ENCODE measurements at regions not wholly inside any gene's neighbourhood (a gene's known extent, or its start where the extent isn't known, plus 50 kb on each side); places are given as distances from the start of the nearest gene placed in this dataset.
A peak's percentile ranks its signal among the peaks of the same experiment; 100 is the strongest.

DNA sequence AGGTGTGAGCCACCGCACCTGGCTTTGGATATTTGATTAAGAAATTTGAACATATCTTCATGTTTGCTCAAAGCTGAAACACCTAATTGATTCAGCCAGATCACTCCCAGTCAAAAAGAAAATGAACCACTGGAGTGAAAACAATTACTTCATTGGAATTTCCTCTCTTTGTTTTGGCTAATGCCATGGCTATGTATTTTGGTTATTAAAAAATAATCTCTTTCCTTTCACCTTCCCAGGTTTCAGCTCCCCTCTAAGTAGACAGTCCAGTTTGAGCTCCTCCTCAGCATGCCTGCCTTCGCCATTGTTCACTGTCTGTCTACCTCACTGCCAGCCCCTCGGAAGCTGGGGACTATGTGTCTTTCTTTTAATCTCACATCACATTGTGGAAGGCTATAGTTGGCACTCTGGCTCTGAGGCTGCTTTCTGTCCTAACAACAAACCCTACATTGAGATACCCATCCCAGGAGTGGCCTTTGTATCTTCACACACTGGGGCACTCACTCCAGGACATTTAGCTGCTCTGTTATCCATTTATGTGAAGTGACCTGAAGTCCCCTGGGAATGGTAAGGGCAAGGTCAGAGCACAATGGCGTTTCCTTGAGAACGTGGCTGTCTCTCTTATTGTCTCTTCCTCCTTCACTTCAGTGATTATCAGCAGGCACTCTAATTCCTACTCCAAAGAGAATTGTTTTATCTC, 764.0 kb upstream of the CITED2 start:
- Histone ChIP-seq H3K4me1 (ENCODE audit: control insufficient read depth, insufficient read depth, low read length) (no peaks in the 10 kb centered on the region), H3K9me3 (ENCODE audit: control insufficient read depth, insufficient read depth, low read length) (no peaks in the 10 kb centered on the region), H3K27ac (ENCODE audit: low read length) (no peak overlapping the region), H3K36me3 (ENCODE audit: control insufficient read depth, insufficient read depth, low read length) (no peaks in the 10 kb centered on the region), H3K4me3 (ENCODE audit: low read length) (no peak overlapping the region), H3K27me3 (ENCODE audit: control insufficient read depth, insufficient read depth, low read length) (no peaks in the 10 kb centered on the region)
- WGBS (ENCODE audit: insufficient coverage, insufficient read length) = no CpG with 5 or more reads among the region's 5 CpGs
- DNase-seq (ENCODE audit: low read depth, low spot score) = no peak

DNA sequence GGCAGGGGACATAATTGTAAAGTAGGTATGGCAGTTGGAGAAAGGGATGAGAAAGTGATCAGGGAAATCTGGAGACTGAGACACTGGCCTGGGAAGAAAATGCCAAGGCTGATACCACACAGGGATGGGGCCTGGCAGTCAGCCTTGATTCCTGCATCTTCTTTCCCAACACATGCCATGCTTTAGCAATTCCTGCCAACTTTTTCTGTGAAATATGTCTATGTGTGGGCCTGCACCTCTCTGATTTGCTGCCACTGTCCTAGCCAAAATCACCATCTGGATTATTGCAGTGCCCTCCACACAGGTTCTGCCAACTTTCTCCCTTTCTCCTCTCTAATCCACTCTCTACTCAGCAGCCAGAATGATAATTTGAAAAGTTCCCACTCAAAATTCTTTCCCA, 759.8 kb upstream of the CITED2 start:
- DNase-seq (ENCODE audit: low read depth, low spot score) = no peak
- Histone ChIP-seq H3K4me3 (ENCODE audit: low read length) (no peak overlapping the region), H3K4me1 (ENCODE audit: control insufficient read depth, insufficient read depth, low read length) (no peaks in the 10 kb centered on the region), H3K27ac (ENCODE audit: low read length) (no peak overlapping the region), H3K9me3 (ENCODE audit: control insufficient read depth, insufficient read depth, low read length) (no peaks in the 10 kb centered on the region), H3K36me3 (ENCODE audit: control insufficient read depth, insufficient read depth, low read length) (no peaks in the 10 kb centered on the region), H3K27me3 (ENCODE audit: control insufficient read depth, insufficient read depth, low read length) (no peaks in the 10 kb centered on the region)

DNA sequence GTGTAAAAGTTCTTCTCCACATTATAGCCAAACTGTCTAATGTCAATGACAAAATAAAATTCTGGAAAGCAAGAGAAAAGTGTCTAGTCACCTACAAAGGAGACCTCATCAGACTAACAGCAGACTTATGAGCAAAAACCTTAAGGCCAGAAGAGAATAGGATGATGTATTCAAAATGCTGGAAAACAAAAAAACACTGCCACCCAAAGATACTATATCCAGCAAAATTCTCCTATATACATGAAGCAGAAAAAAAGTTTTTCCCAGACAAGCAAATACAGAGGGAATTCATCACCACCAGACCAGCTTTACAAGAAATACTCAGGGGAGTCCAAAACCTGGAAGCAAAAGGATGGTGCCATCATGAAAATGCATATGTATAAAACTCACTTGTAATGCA, 755.6 kb upstream of the CITED2 start:
- H3K9me3 ChIP-seq (ENCODE audit: control insufficient read depth, insufficient read depth, low read length) = no peaks in the 10 kb centered on the region
- no peak for DNase-seq (ENCODE audit: low read depth, low spot score)
- H3K27me3 ChIP-seq (ENCODE audit: control insufficient read depth, insufficient read depth, low read length) = no peaks in the 10 kb centered on the region
- no peak overlapping the region for H3K27ac ChIP-seq (ENCODE audit: low read length)
- no peak overlapping the region for H3K4me3 ChIP-seq (ENCODE audit: low read length)
- no peaks in the 10 kb centered on the region for H3K36me3 ChIP-seq (ENCODE audit: control insufficient read depth, insufficient read depth, low read length)
- H3K4me1 ChIP-seq (ENCODE audit: control insufficient read depth, insufficient read depth, low read length) = no peaks in the 10 kb centered on the region

DNA sequence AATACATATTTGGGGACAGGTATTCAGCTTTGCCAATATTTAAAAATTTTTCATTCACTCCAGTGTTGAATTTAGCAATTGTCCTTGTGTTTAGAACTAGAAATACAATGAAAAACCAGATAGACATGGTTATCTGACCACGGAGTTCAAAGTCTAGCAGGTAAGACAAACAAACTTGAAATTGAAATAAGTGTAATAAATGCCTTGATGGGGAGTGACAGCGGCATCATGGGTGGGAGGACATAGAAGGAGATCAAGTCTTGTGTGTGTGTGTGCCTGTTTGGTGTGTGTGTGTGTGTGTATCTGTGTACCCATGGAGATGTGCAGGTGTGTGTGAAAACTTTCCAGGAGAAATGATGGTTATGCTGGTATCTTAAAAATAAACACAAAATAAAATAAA, 750.0 kb upstream of the CITED2 start:
- Histone ChIP-seq H3K9me3 (ENCODE audit: control insufficient read depth, insufficient read depth, low read length) (no peaks in the 10 kb centered on the region), H3K27ac (ENCODE audit: low read length) (no peak overlapping the region), H3K4me1 (ENCODE audit: control insufficient read depth, insufficient read depth, low read length) (no peaks in the 10 kb centered on the region), H3K4me3 (ENCODE audit: low read length) (no peak overlapping the region), H3K36me3 (ENCODE audit: control insufficient read depth, insufficient read depth, low read length) (no peaks in the 10 kb centered on the region), H3K27me3 (ENCODE audit: control insufficient read depth, insufficient read depth, low read length) (no peaks in the 10 kb centered on the region)
- no peak for DNase-seq (ENCODE audit: low read depth, low spot score)
- no CpG with 5 or more reads among the region's 2 CpGs for WGBS (ENCODE audit: insufficient coverage, insufficient read length)

DNA sequence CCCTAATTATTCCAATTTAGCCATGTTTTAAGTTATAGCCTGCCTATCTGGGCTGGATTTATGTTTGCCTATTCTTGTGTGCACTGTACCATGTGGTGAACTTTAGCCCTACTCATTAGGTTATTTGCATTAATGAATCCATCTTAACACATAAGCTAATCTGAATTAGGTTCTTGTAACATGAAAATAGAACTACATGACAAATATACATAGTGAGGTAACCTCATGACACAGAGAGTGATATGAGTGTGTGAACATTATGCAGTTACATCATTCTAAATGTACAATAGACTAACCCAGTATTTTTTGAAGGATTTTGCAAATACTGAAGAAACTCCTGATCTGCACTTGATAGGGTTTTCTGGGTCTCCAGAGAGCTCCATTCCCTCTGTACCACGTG, 733.7 kb upstream of the CITED2 start:
- no peaks in the 10 kb centered on the region for H3K4me1 ChIP-seq (ENCODE audit: control insufficient read depth, insufficient read depth, low read length)
- no peak for DNase-seq (ENCODE audit: low read depth, low spot score)
- no peaks in the 10 kb centered on the region for H3K27me3 ChIP-seq (ENCODE audit: control insufficient read depth, insufficient read depth, low read length)
- H3K9me3 ChIP-seq (ENCODE audit: control insufficient read depth, insufficient read depth, low read length) = no peaks in the 10 kb centered on the region
- H3K36me3 ChIP-seq (ENCODE audit: control insufficient read depth, insufficient read depth, low read length) = no peaks in the 10 kb centered on the region
- no peak overlapping the region for H3K27ac ChIP-seq (ENCODE audit: low read length)
- WGBS (ENCODE audit: insufficient coverage, insufficient read length) = no CpG with 5 or more reads among the region's 1 CpG
- no peak overlapping the region for H3K4me3 ChIP-seq (ENCODE audit: low read length)

DNA sequence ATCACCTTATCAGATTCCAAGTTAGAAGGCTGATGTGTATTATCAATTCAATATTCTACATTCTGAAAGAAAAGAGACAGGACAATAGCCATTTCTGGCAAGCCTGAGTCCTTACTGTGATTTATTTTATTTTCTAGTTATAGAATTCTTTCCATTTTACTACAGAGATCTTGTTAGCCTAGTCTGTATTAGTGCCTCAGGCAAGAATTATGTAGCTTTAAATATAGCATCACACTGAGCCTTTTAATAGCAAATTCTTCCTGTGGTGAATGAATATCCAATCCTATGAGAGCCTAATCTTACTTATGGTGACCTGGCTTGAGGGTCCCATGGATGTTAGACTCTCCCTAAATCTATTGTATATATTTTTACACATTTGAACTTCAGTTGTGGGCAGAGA, 732.8 kb upstream of the CITED2 start:
- DNase-seq (ENCODE audit: low read depth, low spot score) = no peak
- no peak overlapping the region for H3K4me3 ChIP-seq (ENCODE audit: low read length)
- no peaks in the 10 kb centered on the region for H3K9me3 ChIP-seq (ENCODE audit: control insufficient read depth, insufficient read depth, low read length)
- no peaks in the 10 kb centered on the region for H3K36me3 ChIP-seq (ENCODE audit: control insufficient read depth, insufficient read depth, low read length)
- H3K4me1 ChIP-seq (ENCODE audit: control insufficient read depth, insufficient read depth, low read length) = no peaks in the 10 kb centered on the region
- no peak overlapping the region for H3K27ac ChIP-seq (ENCODE audit: low read length)
- H3K27me3 ChIP-seq (ENCODE audit: control insufficient read depth, insufficient read depth, low read length) = no peaks in the 10 kb centered on the region

DNA sequence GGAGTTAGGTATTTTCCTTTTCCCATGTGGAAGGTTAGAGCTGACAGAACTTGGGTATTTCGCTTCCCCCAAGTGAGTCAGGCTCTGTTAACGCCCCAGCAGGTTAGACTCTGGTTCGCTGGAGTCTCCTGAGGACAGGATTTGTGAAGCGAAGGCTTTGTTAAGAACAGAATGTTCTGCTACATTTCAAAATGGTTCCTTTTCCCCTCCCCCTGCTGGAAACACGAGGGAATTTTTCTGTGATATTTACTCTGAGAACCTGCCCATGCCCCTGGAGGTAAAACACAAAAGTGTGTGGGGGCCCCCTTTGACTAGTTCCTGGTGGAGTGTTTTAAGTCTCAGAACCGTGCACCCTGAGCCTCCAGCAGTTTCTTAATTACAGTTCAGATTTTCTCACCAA, 731.4 kb upstream of the CITED2 start:
- no peaks in the 10 kb centered on the region for H3K9me3 ChIP-seq (ENCODE audit: control insufficient read depth, insufficient read depth, low read length)
- H3K27me3 ChIP-seq (ENCODE audit: control insufficient read depth, insufficient read depth, low read length) = no peaks in the 10 kb centered on the region
- H3K4me3 ChIP-seq (ENCODE audit: low read length) = no peak overlapping the region
- no peak overlapping the region for H3K27ac ChIP-seq (ENCODE audit: low read length)
- peak; percentile 29 for DNase-seq (ENCODE audit: low read depth, low spot score)
- no CpG with 5 or more reads among the region's 6 CpGs for WGBS (ENCODE audit: insufficient coverage, insufficient read length)
- no peaks in the 10 kb centered on the region for H3K4me1 ChIP-seq (ENCODE audit: control insufficient read depth, insufficient read depth, low read length)
- no peaks in the 10 kb centered on the region for H3K36me3 ChIP-seq (ENCODE audit: control insufficient read depth, insufficient read depth, low read length)

DNA sequence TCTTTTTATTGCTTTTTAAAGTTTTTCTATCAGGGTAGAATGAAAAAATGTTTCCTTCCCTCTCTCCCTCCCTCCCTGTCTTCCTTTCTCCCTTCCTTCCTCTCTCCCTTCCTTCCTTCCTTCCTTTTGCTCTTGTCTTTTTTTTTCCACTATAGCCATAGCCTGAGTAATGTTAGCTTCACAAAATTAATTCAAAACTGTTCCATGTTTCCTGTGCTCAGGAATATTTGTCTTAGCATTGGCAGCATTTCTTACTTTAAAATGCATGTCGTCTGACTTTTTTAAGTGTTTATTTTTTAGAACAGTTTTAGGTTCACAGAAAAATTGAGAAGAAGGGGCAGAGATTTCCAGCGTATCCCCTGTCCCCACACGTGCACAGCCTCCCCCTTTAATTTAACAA, 730.8 kb upstream of the CITED2 start:
- H3K27ac ChIP-seq (ENCODE audit: low read length) = no peak overlapping the region
- DNase-seq (ENCODE audit: low read depth, low spot score) = no peak
- WGBS (ENCODE audit: insufficient coverage, insufficient read length) = no CpG with 5 or more reads among the region's 3 CpGs
- H3K27me3 ChIP-seq (ENCODE audit: control insufficient read depth, insufficient read depth, low read length) = no peaks in the 10 kb centered on the region
- H3K4me1 ChIP-seq (ENCODE audit: control insufficient read depth, insufficient read depth, low read length) = no peaks in the 10 kb centered on the region
- H3K36me3 ChIP-seq (ENCODE audit: control insufficient read depth, insufficient read depth, low read length) = no peaks in the 10 kb centered on the region
- H3K9me3 ChIP-seq (ENCODE audit: control insufficient read depth, insufficient read depth, low read length) = no peaks in the 10 kb centered on the region
- H3K4me3 ChIP-seq (ENCODE audit: low read length) = no peak overlapping the region

DNA sequence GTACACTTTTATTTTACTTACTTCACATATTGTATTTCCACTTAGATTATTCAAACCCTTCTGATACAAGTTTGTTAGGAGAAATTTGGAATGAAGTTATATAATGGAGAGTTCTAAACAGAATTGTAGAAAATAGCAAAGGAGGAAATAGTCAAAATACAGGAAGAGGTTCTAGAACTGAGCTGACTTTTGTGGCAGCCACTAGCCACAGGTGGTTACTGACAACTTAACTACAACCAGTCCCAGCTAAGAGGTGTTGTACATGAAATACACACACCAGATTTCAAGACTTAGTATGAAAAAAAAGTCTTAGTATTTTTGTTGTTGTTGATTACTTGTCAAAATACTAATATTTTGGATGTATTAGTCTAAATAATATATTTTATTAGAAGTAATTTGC, 727.4 kb upstream of the CITED2 start:
- DNase-seq (ENCODE audit: low read depth, low spot score) = no peak
- H3K27me3 ChIP-seq (ENCODE audit: control insufficient read depth, insufficient read depth, low read length) = no peaks in the 10 kb centered on the region
- no peak overlapping the region for H3K4me3 ChIP-seq (ENCODE audit: low read length)
- no peaks in the 10 kb centered on the region for H3K4me1 ChIP-seq (ENCODE audit: control insufficient read depth, insufficient read depth, low read length)
- H3K9me3 ChIP-seq (ENCODE audit: control insufficient read depth, insufficient read depth, low read length) = no peaks in the 10 kb centered on the region
- H3K27ac ChIP-seq (ENCODE audit: low read length) = no peak overlapping the region
- H3K36me3 ChIP-seq (ENCODE audit: control insufficient read depth, insufficient read depth, low read length) = no peaks in the 10 kb centered on the region

DNA sequence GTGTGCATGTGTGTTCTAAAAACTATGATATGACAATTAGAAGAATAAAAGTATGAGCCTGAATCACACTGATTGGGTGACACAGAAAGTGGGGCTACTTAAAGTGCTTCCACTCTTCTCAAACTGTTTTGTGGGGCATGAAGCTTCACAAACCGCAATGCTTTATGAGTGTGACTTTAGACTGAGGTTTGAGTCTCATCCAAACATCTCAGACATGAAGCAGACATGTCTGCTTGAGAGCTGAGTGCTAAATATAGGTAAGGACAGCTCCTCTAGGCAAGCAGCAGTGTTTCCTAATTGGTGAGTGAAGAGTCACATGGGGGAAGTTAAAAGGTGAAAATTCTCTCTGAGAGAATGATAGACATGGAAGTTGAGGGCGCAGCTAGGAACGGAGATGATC, 726.9 kb upstream of the CITED2 start:
- H3K9me3 ChIP-seq (ENCODE audit: control insufficient read depth, insufficient read depth, low read length) = no peaks in the 10 kb centered on the region
- H3K27me3 ChIP-seq (ENCODE audit: control insufficient read depth, insufficient read depth, low read length) = no peaks in the 10 kb centered on the region
- no peak for DNase-seq (ENCODE audit: low read depth, low spot score)
- H3K4me3 ChIP-seq (ENCODE audit: low read length) = no peak overlapping the region
- H3K4me1 ChIP-seq (ENCODE audit: control insufficient read depth, insufficient read depth, low read length) = no peaks in the 10 kb centered on the region
- WGBS (ENCODE audit: insufficient coverage, insufficient read length) = no CpG with 5 or more reads among the region's 3 CpGs
- no peak overlapping the region for H3K27ac ChIP-seq (ENCODE audit: low read length)
- no peaks in the 10 kb centered on the region for H3K36me3 ChIP-seq (ENCODE audit: control insufficient read depth, insufficient read depth, low read length)

DNA sequence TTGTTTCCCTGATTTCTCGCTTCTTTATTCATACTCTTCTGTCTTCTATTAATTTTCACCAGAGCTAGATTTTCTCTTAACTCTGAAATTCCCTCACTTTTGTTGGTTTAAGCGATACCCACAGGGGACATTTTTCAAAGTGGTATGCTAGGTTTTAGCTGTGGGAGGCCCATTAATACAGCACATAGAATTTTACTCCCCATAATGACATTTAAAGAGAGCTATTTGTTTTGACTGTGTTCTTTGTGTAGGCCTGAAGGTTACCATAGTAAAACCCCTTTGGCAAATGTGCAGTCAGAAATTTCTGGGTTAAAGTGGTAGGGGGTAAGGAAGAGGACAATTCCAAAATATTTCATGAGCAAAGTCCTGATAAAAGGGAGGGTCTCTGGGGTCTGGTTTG, 721.1 kb upstream of the CITED2 start:
- H3K9me3 ChIP-seq (ENCODE audit: control insufficient read depth, insufficient read depth, low read length) = no peaks in the 10 kb centered on the region
- no peak overlapping the region for H3K27ac ChIP-seq (ENCODE audit: low read length)
- H3K36me3 ChIP-seq (ENCODE audit: control insufficient read depth, insufficient read depth, low read length) = no peaks in the 10 kb centered on the region
- H3K4me3 ChIP-seq (ENCODE audit: low read length) = no peak overlapping the region
- no peak for DNase-seq (ENCODE audit: low read depth, low spot score)
- no peaks in the 10 kb centered on the region for H3K27me3 ChIP-seq (ENCODE audit: control insufficient read depth, insufficient read depth, low read length)
- H3K4me1 ChIP-seq (ENCODE audit: control insufficient read depth, insufficient read depth, low read length) = no peaks in the 10 kb centered on the region; the same call in 1 of the 2 replicates
- WGBS (ENCODE audit: insufficient coverage, insufficient read length) = no CpG with 5 or more reads among the region's 2 CpGs

All from iPS DF 6.9 (cell line).